Motor neuron (in vitro differentiated cells): ENCODE measurements at regions not wholly inside any gene's neighbourhood (a gene's known extent, or its start where the extent isn't known, plus 50 kb on each side); places are given as distances from the start of the nearest gene placed in this dataset.

ENCODE experiments used
- ATAC-seq, 8 experiments: fragments of 200-7000 bp; cut with Tn5 transposase; replicated peaks in 6 of 8; 2 replicates each; pipeline ENCODE4 v1.8.0; 2021; ENCODE audit warnings: mild to moderate bottlenecking in 8 of 8, moderate library complexity in 8 of 8
- H3K27ac ChIP-seq, 2 donors: fragments of 250-450 bp; sonication (Bioruptor Pico); 2 replicates each; pipeline ENCODE4 v1.9.0; 2021; ENCODE audit warnings: antibody characterized with exemption in 2 of 2, mild to moderate bottlenecking in 2 of 2, moderate library complexity in 1 of 2
- H3K4me1 ChIP-seq, 2 donors: fragments of 250-450 bp; sonication (Bioruptor Pico); replicated peaks in 1 of 2; 2 replicates each; pipeline ENCODE4 v1.6.1; 2021; ENCODE audit warnings: antibody characterized with exemption in 2 of 2, mild to moderate bottlenecking in 2 of 2, moderate library complexity in 1 of 2
- H3K4me3 ChIP-seq, 5 donors: fragments of 250-450 bp; sonication (Bioruptor Pico); 2 replicates each; pipeline ENCODE4 v1.9.0; 2021; ENCODE audit warnings: antibody characterized with exemption in 5 of 5, mild to moderate bottlenecking in 5 of 5, moderate library complexity in 4 of 5
- WGBS, 10 experiments: fragments of 450-650 bp; shearing (Covaris generic); methylation state at CpG; one replicate each; pipeline ENCODE4 v1.0.0; 2022; 5-methylcytosine and 5-hydroxymethylcytosine counted together
- in situ Hi-C, 9 experiments: fragments of 400-800 bp; cut with MboI; loops; one replicate each; pipeline ENCODE4 v1.15.0; 2021; ENCODE audit warnings: low sequenced_read_pairs in 9 of 9, low pct_unique_long_range_greater_than_20kb in 2 of 9; ENCODE audit not compliant: unreplicated experiment in 9 of 9

DNA sequence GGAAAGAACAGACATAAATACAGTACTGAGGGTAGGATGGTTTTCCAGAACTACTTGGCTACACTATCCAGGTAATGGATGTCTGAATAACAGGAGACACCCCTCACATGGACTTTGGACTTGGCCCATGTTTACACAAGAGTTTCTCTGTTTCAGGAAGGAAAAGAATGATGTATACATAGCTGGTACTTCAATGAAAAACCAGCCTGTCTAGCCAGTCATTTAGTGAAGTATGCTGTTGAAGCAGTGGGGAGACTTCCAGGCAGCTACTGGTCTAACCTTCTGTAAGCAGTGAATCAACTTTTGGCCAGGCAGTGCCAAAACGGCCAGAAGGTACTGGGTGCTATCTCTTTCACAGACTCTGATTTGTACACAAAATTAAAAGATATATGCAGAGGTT lies 135.0 kb downstream of the MBL2 start:
- in situ Hi-C loops = no loop called here
- H3K27ac ChIP-seq = no peak overlapping the region
- H3K4me1 ChIP-seq = peaks cover 0 to 2% of the 10 kb centered on the region in 2 donors
- 11 to 100% (median 100%) methylated on average over 1 of the region's 1 CpG; no CpG with 5 or more reads in 1 of the 10 experiments for WGBS, 10 experiments
- ATAC-seq = no peak
- H3K4me3 ChIP-seq = no peak overlapping the region

DNA sequence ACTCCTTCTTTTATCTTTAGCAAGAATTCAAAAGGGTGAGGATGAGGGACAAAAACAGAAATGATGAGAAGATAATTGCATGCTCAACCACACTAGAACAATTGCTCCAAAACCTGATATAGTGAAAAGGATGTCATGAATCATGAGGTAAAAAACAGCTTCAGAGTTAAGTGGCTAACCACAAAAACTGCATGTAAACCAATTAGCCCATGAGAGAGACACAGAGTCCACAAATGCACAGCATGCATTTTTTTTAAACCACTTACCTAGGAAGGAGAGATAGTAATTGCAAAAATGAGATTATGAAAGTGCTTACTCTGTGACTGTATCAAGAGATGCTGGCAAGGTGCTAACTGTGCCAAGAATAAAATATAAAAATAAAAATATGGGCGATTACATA lies 132.9 kb downstream of the MBL2 start:
- Histone ChIP-seq H3K4me3 (no peak overlapping the region), H3K4me1 (no peaks in the 10 kb centered on the region), H3K27ac (no peak overlapping the region)
- in situ Hi-C loops = no loop called here
- ATAC-seq = no peak
- 0 to 50% (median 0%) methylated on average over 1 of the region's 1 CpG for WGBS, 10 experiments

DNA sequence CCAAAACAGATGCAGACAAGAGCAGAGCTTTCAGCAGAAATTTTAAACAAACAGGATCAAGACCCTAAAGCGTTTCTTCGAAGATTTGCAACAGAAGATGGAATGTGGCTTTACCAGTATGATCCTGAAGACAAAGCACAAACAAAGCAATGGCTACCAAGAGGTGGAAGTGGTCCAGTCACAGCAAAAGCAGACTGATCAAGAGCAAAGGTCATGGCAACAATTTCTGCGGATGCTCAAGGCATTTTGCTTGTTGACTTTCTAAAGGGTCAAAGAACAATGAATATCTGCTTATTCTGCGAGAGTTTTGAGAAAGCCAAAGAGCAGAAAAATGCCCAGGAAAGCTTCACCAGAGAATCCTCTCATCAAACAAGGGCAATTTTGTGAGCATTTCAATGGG lies 130.4 kb downstream of the MBL2 start:
- 28 to 93% (median 66%) methylated on average over 1 to 4 of the region's 4 CpGs for WGBS, 10 experiments
- ATAC-seq = no peak
- no peak overlapping the region for H3K27ac ChIP-seq
- in situ Hi-C loops = no loop called here
- H3K4me1 ChIP-seq = no peaks in the 10 kb centered on the region
- no peak overlapping the region for H3K4me3 ChIP-seq

DNA sequence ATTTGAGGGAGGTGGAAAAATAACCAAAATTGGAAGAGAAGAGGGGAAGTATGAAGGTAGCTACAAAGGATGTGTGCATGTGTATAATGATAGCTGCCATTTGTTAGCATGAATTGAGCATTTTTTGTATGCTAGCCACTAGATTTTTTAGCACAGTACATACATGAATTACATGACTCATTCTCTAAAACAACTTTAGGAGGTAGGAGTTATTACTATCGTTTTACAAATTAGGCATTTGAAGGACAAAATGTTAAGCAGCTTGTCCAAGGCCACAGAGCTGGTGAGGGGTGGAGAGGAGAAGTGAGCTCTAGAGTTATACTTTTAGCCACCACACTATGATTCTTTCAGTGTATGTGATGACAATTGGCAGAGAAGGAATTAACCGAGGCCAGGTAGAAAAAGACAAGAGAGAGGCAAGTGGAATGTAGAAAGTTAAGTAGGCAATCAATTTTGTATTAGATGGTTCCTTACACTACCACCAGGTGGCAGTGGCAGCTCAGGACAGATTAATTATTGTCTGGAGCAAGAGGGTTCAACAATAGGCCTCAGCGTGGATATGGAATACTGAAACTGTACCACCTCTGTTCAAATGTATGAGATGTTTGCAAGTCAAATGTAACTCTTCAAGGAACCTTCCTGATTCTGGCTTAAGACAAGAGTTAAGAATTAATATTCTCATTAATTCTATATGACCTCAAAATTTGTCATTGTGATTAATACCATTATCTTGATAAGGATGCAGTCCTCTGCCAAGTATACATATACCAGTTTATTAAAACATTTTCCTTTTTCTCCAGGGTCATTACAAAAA lies 128.0 kb downstream of the MBL2 start:
- 7 to 100% (median 41%) methylated on average over 1 to 3 of the region's 3 CpGs; no CpG with 5 or more reads in 2 of the 10 experiments for WGBS, 10 experiments
- H3K27ac ChIP-seq = no peak overlapping the region
- no peaks in the 10 kb centered on the region for H3K4me1 ChIP-seq
- ATAC-seq = peak in 3 of 8 experiments; percentile 76 to 89 (median 89)
- in situ Hi-C loops = loop anchor here in 1 of 9 experiments (5.0 kb wide), 1 partner anchor 83 kb away; no protein-coding TSS in a partner anchor
- no peak overlapping the region for H3K4me3 ChIP-seq

DNA sequence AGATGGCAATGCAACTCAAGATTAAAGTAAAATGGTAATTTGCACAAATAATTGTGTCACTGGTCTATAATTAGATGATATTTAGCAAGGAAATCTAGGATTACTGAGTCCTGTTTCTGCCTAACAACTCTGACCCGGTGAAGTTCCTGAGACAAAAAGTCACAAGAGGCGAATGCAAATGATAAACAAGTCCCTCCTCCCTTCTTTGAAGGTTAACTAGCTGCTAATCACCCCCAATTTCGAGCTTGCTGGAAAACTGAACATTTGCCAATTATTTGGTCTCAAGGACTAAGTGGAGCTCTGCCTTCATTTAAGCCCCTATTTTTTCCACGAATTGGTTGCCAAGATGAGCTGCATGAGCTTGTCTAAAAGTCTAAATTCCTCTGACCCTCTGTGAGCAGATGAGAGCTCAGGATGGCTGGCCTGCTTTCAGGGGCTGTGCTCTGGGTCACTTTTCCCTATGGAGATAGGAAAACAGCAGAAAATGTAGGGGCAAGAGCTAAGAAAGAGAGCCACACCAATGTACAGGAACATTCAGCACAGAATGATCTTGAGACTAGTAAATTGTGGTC lies 127.3 kb downstream of the MBL2 start:
- ATAC-seq = no peak
- 47 to 100% (median 67%) methylated on average over 1 to 4 of the region's 4 CpGs; no CpG with 5 or more reads in 3 of the 10 experiments for WGBS, 10 experiments
- no peak overlapping the region for H3K4me3 ChIP-seq
- no peak overlapping the region for H3K27ac ChIP-seq
- H3K4me1 ChIP-seq = no peaks in the 10 kb centered on the region
- in situ Hi-C loops = loop anchor here in 1 of 9 experiments (5.0 kb wide), 1 partner anchor 82 kb away; no protein-coding TSS in a partner anchor

DNA sequence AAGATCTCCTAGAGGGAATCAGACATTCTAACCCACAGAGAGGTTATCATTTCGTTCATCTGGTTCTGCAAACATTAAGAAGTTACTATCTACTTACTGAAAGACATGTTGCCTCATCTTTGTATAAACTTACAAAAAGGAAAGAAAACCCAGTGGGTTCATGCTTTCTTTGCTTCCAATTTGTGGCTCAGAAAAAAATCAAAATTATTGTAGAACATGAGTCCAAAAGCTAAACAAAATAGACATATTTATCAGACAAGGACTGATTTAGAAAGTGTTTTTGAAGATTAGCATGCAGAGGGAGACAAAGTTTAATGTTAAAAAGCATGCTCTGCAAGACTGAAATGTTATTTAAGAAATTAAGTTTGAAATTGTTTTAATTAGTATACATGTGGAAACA lies 123.1 kb downstream of the MBL2 start:
- in situ Hi-C loops = loop anchor here in 1 of 9 experiments (5.0 kb wide), 1 partner anchor 78 kb away; no protein-coding TSS in a partner anchor
- Histone ChIP-seq H3K4me1 (no peaks in the 10 kb centered on the region), H3K4me3 (no peak overlapping the region), H3K27ac (no peak overlapping the region)
- no peak for ATAC-seq
- WGBS, 10 experiments = 0 to 78% (median 0%) methylated on average over 1 of the region's 1 CpG; no CpG with 5 or more reads in 7 of the 10 experiments

DNA sequence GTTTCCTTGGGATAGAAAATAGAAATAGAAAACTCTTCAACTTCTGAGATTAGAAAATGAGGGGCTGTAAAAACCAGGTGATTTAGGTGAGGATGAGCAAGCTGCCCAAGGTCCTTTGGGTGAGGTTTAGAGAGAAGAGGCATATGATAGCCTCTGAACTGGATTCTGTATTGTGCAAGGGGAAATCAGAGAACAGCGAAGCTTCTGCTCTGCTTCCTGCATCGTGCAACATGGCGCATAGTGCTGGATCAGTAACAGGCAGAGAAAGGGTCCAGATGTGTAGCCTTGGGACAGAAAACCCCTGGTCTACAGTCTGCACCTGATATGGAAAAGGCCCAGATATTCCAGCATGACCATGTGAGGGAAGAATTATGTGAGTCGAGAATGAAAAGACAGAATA lies 121.7 kb downstream of the MBL2 start:
- in situ Hi-C loops = no loop called here
- WGBS, 10 experiments = 49 to 100% (median 81%) methylated on average over 1 to 4 of the region's 4 CpGs; no CpG with 5 or more reads in 4 of the 10 experiments
- ATAC-seq = no peak
- Histone ChIP-seq H3K4me3 (no peak overlapping the region), H3K27ac (no peak overlapping the region), H3K4me1 (no peaks in the 10 kb centered on the region)

DNA sequence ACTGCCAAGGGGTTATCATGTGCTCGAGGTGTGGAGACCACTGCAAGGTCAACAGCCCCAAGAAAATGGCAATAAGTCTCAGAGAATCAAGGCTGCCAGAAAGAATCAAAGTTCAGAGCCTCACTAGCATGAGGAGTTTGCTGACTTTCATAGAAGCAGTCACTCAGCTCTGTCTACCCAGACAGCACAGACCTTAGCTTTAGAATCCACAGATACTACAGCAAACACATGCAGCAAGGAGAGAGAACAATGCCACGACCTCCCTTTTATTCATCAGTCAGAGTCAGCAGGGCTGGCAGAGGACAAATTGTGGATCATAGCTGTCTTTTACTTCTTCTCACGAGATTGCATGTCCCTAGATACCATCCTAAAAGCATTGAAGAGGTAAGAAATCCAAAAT lies 121.3 kb downstream of the MBL2 start:
- ATAC-seq = peak in 1 of 8 experiments; percentile 60
- H3K4me3 ChIP-seq = no peak overlapping the region
- 40 to 100% (median 67%) methylated on average over 1 to 3 of the region's 3 CpGs; no CpG with 5 or more reads in 4 of the 10 experiments for WGBS, 10 experiments
- H3K27ac ChIP-seq = no peak overlapping the region
- H3K4me1 ChIP-seq = no peaks in the 10 kb centered on the region
- in situ Hi-C loops = no loop called here

DNA sequence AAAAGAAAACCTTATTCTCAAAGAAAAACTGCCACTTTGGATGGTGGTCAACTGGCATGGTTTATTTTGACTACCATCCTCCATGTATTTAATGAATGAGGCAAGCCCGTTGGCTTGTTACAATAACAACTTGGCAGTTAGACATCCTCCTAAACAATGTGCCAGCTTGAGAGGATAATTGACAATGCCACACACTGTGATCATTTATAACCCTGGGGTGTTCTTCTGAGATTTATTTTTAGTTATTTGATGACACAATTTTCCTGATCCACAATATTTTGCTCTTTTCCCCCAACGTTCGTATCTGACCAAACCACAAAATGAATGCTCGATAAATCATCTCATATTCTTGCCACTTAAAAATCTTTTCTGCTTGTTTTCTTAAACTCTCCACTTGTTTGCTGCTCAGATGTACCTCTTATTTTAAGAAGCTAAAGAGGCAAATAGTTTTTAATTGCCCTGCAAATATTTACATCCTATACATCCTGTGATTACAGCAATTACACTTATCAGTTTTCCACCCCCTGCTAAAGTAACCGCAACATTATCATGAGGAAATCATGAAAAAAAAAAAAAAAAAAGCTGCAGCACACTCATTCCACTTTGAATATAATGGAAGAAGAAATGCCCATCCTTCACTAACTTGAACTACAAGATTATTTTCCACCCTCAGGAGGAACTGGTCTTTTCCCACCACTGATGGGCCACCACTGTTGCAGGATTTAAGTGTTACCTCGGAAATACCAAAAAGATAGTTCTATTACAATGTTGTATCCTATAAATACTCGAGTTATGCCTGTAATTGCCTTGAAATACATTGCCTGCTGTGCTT lies 119.9 kb downstream of the MBL2 start:
- Histone ChIP-seq H3K27ac (no peak overlapping the region), H3K4me1 (no peaks in the 10 kb centered on the region), H3K4me3 (no peak overlapping the region)
- in situ Hi-C loops = no loop called here
- WGBS, 10 experiments = 12 to 94% (median 71%) methylated on average over 3 to 7 of the region's 7 CpGs
- no peak for ATAC-seq

DNA sequence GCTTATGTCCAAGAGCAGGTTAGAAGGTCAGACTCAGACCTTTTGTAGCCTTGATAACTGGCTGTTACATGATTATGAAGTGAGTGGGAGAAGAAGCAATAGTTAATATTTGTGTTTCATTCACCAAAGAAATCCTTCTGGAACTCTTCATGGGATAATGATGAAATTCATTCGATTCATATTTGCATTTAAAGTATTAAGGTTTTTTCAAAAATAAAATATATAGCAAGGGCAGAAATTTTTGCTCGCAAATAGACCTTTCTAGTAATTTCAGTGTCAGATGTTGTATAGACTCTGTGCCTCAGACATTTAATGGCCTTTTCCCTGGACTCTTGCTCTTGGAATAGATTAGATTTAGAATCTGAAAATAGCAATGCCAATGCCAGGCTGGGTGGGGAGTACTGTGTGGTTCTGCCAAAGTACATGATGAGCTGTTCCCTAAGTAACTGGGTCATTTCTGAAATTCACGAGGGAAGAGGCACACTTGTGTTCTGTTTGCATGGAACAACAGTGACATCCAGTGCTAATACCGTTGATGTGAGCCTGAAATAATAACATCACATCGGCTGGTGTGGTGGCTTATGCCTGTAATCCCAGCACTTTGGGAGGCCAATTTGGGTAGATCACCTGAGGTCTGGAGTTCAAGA lies 119.2 kb downstream of the MBL2 start:
- Histone ChIP-seq H3K4me3 (no peak overlapping the region), H3K27ac (no peak overlapping the region), H3K4me1 (no peaks in the 10 kb centered on the region)
- no peak for ATAC-seq
- WGBS, 10 experiments = 20 to 90% (median 74%) methylated on average over 1 to 5 of the region's 5 CpGs
- in situ Hi-C loops = no loop called here

DNA sequence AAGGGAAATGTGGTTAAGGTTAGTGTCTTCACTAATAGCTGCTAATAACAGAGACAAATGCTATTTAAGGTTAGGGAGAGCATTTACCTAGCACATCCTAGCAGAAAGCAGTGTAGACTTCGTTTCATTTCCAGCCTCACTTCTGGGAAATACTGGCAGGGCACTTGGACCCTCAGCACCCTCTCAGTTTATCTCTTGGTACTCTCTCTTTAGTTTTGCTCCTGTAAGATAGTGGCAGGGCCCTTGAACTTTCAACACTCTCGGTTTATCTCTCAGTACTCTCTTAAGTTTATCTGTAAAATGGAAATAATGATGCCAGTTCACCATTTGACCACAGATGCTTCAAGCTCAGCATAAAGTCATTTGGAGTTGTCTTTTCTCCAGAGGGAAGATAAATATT lies 118.4 kb downstream of the MBL2 start:
- in situ Hi-C loops = no loop called here
- WGBS, 10 experiments = 56 to 100% (median 86%) methylated on average over 1 to 2 of the region's 2 CpGs; no CpG with 5 or more reads in 3 of the 10 experiments
- Histone ChIP-seq H3K27ac (no peak overlapping the region), H3K4me1 (no peaks in the 10 kb centered on the region), H3K4me3 (no peak overlapping the region)
- ATAC-seq = no peak

DNA sequence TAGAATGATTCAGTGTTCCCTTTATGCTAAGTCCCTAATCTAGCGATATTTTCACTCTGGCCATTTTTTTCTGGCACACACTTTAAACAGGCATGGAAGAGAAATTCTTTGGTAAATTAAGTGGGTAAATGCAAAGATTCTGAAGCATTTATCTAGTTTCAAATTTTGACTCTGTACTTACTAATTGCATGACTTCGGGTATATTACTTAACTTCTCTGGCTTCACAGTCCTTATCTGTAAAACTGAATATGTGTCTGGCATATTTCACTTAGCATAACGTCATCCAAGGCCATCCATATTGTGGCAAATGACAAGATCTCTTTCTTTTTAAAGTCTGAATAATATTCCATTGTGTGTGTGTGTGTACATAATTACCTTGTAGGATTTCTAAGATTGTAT lies 114.5 kb downstream of the MBL2 start:
- in situ Hi-C loops = no loop called here
- no peaks in the 10 kb centered on the region for H3K4me1 ChIP-seq
- H3K27ac ChIP-seq = no peak overlapping the region
- no peak overlapping the region for H3K4me3 ChIP-seq
- 41 to 93% (median 78%) methylated on average over 1 to 3 of the region's 3 CpGs for WGBS, 10 experiments
- no peak for ATAC-seq
